MM.1S (cell line): ENCODE measurements at regions not wholly inside any gene's neighbourhood (a gene's known extent, or its start where the extent isn't known, plus 50 kb on each side); places are given as distances from the start of the nearest gene placed in this dataset.

Experiments
- CTCF ChIP-seq: fragments of 300-600 bp; sonication (generic); IDR thresholded peaks from 2 replicates; pipeline ENCODE4 v1.5.1; 2016; ENCODE audit warnings: antibody characterized with exemption, low read length, mixed read lengths
- EZH2 ChIP-seq: fragments of 300-600 bp; sonication (generic); optimal IDR thresholded peaks from 2 replicates; pipeline ENCODE3; 2017; ENCODE audit warnings: low read depth, mild to moderate bottlenecking, antibody characterized with exemption, low read length, mixed read lengths
- EZH2phosphoT487 ChIP-seq: fragments of 300-600 bp; sonication (generic); IDR thresholded peaks from 2 replicates; pipeline ENCODE4 v1.6.1; 2018; ENCODE audit warnings: antibody characterized with exemption, low read length

- TF ChIP-seq CTCF (no peak), EZH2 (no peak), EZH2phosphoT487 (no peak)
Measured at GRCh38 chr2:219698748-219699439, 71.5 kb downstream of the SLC4A3 start.
